BJ (cell line): ENCODE measurements at regions not wholly inside any gene's neighbourhood (a gene's known extent, or its start where the extent isn't known, plus 50 kb on each side); places are given as distances from the start of the nearest gene placed in this dataset.

Experiments used
- CTCF ChIA-PET: fragments of 350-600 bp; formaldehyde crosslinking; extraction: SDS; loops from one replicate; lab custom pipeline; 2021; ENCODE audit warnings: antibody characterized with exemption, inconsistent platforms; lab: Yijun Ruan, JAX
- POLR2A ChIA-PET: fragments of 300-600 bp; sonication (Branson Sonifier 250); formaldehyde crosslinking; extraction: SDS; loops from one replicate; lab custom pipeline; 2021; ENCODE audit warnings: antibody characterized with exemption; lab: Charles Lee
- DNase-seq: peaks from one replicate; pipeline ENCODE4 v3.0.0-alpha.2; 2011; ENCODE audit warnings: low read depth
- H3K27me3 ChIP-seq: 2 replicates; pipeline ENCODE4 v1.6.0; 2011; ENCODE audit warnings: low read length; ENCODE audit not compliant: control insufficient read depth, insufficient read depth
- H3K36me3 ChIP-seq: 2 replicates; pipeline ENCODE4 v1.5.1; 2011; ENCODE audit warnings: low read length; ENCODE audit not compliant: control insufficient read depth, insufficient read depth
- H3K4me3 ChIP-seq: 2 replicates; pipeline ENCODE4 v1.5.1; 2011; ENCODE audit warnings: low read depth, mild to moderate bottlenecking, control low read depth, low read length
- TF ChIP-seq, protein P1 (sequence below): IDR thresholded peaks from 2 replicates; pipeline ENCODE4 v1.5.1; 2011; ENCODE audit warnings: low read depth, mild to moderate bottlenecking, control low read depth, inconsistent platforms, low read length, moderate library complexity; ENCODE audit not compliant: insufficient read depth

- ChIA-PET CTCF (no interaction called here), POLR2A (no interaction called here)
- Histone ChIP-seq H3K27me3 (no peaks in the 10 kb centered on the region), H3K36me3 (no peaks in the 10 kb centered on the region), H3K4me3 (no peak overlapping the region)
- no peak for DNase-seq
- TF ChIP-seq, protein P1, sequence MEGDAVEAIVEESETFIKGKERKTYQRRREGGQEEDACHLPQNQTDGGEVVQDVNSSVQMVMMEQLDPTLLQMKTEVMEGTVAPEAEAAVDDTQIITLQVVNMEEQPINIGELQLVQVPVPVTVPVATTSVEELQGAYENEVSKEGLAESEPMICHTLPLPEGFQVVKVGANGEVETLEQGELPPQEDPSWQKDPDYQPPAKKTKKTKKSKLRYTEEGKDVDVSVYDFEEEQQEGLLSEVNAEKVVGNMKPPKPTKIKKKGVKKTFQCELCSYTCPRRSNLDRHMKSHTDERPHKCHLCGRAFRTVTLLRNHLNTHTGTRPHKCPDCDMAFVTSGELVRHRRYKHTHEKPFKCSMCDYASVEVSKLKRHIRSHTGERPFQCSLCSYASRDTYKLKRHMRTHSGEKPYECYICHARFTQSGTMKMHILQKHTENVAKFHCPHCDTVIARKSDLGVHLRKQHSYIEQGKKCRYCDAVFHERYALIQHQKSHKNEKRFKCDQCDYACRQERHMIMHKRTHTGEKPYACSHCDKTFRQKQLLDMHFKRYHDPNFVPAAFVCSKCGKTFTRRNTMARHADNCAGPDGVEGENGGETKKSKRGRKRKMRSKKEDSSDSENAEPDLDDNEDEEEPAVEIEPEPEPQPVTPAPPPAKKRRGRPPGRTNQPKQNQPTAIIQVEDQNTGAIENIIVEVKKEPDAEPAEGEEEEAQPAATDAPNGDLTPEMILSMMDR = no peak
Observed at GRCh38 chr10:1824928-1825327, 87.6 kb upstream of the ADARB2 start.

DNA sequence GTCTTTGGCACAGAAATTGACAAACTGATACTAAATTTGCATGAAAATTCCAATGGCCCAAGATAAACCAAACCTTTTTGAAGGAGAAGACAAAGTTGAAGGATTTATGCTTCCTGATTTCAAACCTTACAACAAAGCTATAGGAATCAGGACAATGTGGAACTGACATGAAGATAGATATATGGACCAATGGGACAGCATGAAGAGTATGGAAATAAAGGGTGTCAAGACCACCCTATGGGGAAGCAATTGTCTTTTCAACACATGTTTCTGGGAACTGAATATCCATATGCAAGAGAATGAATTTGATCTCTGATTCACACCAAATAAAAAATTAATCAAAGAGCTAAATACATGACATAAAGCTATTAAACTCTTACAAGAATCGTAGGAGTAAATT is 77.2 kb upstream of the ADARB2 start:
- DNase-seq = no peak
- H3K4me3 ChIP-seq = no peak overlapping the region
- no peaks in the 10 kb centered on the region for H3K27me3 ChIP-seq
- TF ChIP-seq, protein P1 = no peak
- POLR2A ChIA-PET = no interaction called here
- CTCF ChIA-PET = no interaction called here
- H3K36me3 ChIP-seq = no peaks in the 10 kb centered on the region

GRCh38 chr10:1809139-1809741 is 71.9 kb upstream of the ADARB2 start:
- no peak for DNase-seq
- Histone ChIP-seq H3K4me3 (no peak overlapping the region), H3K27me3 (no peaks in the 10 kb centered on the region), H3K36me3 (no peaks in the 10 kb centered on the region)
- POLR2A ChIA-PET = no interaction called here
- CTCF ChIA-PET = no interaction called here
- TF ChIP-seq, protein P1 = no peak

- TF ChIP-seq, protein P1 = no peak
- DNase-seq = no peak
- CTCF ChIA-PET = no interaction called here
- no peaks in the 10 kb centered on the region for H3K36me3 ChIP-seq
- no peaks in the 10 kb centered on the region for H3K27me3 ChIP-seq
- POLR2A ChIA-PET = no interaction called here
- H3K4me3 ChIP-seq = no peak overlapping the region
Observed at GRCh38 chr10:1807924-1808323, 70.6 kb upstream of the ADARB2 start.

- Histone ChIP-seq H3K4me3 (no peak overlapping the region), H3K27me3 (no peaks in the 10 kb centered on the region), H3K36me3 (no peaks in the 10 kb centered on the region)
- ChIA-PET CTCF (no interaction called here), POLR2A (no interaction called here)
- TF ChIP-seq, protein P1 = no peak
- no peak for DNase-seq
Observed at GRCh38 chr10:1807196-1807595, 69.9 kb upstream of the ADARB2 start.
